Skeletal muscle cell (primary cell): ENCODE measurements at regions not wholly inside any gene's neighbourhood (a gene's known extent, or its start where the extent isn't known, plus 50 kb on each side); places are given as distances from the start of the nearest gene placed in this dataset.

Source experiments
- DNase-seq: peaks from one replicate; pipeline ENCODE4 v3.0.0-alpha.2; 2010; ENCODE audit warnings: low read depth
- H3K4me3 ChIP-seq: 2 replicates; pipeline ENCODE4 v1.5.1; 2011; ENCODE audit warnings: low read depth, mild to moderate bottlenecking, control low read depth, low read length, moderate library complexity

- H3K4me3 ChIP-seq, result no peak overlapping the region
These were observed 381.9 kb downstream of the SETD4 start for GRCh38 chr21:35678393-35678792.

DNA sequence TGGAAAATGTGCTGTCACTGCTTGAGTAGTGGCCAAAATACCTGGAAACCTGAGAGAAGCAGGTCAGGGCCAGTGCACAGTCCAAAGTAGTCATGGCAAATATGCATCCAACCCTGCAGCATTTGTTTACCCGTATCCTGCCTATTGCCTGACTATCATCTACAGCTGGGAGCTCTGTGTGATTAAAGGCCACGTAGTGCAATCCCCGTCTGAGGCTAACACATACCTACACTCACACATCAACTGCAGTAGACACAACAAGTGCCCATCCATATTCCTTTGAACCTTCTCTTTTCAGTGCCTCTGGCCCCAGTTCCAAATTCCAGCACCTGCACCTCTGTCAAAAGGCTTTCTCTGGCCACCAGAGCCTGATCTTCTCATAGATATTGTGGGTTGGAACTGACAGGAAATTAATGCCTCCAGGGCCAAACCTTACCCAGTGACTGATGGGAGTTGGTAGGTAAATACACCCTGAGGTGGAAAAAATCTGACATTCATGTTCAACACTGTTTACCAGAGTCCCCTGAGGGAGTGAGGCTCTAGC, 383.0 kb downstream of the SETD4 start:
- DNase-seq, result no peak
- no peak overlapping the region for H3K4me3 ChIP-seq

More at GRCh38 chr21:35678393-35678792, 381.9 kb downstream of the SETD4 start:
- DNase-seq, result no peak

- no peak for DNase-seq
- H3K4me3 ChIP-seq, result no peak overlapping the region
These were observed 385.3 kb downstream of the SETD4 start for GRCh38 chr21:35674895-35675470.

GRCh38 chr21:35674091-35674671, 386.1 kb downstream of the SETD4 start:
- H3K4me3 ChIP-seq, result no peak overlapping the region
- no peak for DNase-seq

GRCh38 chr21:35672313-35672712, 388.0 kb downstream of the SETD4 start:
- no peak for DNase-seq
- no peak overlapping the region for H3K4me3 ChIP-seq

DNA sequence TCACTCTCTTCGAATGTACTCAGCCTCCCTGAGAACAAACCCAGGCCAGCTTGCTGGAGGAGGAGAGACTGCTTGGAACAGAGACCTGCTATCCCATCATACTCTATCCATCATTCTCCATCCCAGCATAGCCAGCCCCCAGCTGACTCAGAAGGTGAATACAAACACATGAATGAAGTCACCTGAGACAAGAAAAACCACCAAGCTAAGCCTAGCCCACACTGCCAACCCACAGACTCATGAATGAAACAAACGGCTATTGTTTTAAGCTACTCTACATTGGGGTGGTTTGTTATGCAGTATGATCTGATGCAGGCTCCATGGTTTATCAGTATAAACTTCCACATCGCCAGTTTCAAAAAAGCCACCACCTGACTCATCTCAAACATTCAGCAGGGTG, 395.6 kb downstream of the SETD4 start:
- H3K4me3 ChIP-seq, result no peak overlapping the region
- DNase-seq, result no peak

- no peak for DNase-seq
- H3K4me3 ChIP-seq, result no peak overlapping the region
These were observed 396.3 kb downstream of the SETD4 start for GRCh38 chr21:35663856-35664606.

DNA sequence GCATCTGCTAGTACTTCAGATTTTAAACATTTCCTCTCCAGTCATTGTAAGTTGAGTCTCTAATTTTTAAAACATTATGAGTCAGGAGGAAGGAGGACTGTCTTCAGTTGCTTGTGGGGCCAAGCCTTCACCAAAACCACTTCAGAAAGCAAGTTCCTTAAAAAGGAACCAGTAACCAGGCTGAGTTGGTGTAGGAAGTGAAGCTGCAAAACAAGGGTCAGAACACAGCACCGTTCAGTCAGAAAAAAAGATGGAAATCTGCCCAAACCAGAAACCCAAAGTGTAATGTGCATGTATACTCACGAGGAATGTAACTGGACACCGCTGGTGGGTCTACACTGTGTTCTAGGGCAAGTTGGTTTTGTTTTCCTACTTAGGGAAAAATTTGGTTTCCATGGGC, 402.1 kb downstream of the SETD4 start:
- peak; percentile 93 for DNase-seq
- no peak overlapping the region for H3K4me3 ChIP-seq

- DNase-seq, result no peak
- H3K4me3 ChIP-seq, result no peak overlapping the region
These were observed 407.5 kb downstream of the SETD4 start for GRCh38 chr21:35652872-35653271.

GRCh38 chr21:35652196-35652595, 408.1 kb downstream of the SETD4 start:
- DNase-seq, result no peak
- no peak overlapping the region for H3K4me3 ChIP-seq

DNA sequence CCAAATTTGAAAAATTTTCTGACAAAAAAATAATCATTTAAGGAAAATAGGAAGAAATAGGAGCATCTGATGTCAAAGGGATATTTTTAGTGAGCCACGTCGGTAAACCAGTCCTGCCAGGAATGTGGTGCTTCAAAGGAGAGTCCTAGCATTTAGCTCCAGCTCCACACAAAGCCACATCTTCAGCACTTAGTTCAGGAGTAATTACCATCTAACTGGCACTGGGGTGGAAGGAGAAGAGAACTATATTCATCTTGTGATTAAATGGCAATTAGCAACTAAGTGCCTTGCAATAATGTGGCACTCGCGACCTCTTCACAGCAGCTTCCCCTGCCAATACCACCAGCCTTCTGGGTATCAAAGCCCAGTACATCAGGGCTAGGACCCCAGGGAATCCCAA, 409.1 kb downstream of the SETD4 start:
- no peak overlapping the region for H3K4me3 ChIP-seq
- DNase-seq, result no peak

DNA sequence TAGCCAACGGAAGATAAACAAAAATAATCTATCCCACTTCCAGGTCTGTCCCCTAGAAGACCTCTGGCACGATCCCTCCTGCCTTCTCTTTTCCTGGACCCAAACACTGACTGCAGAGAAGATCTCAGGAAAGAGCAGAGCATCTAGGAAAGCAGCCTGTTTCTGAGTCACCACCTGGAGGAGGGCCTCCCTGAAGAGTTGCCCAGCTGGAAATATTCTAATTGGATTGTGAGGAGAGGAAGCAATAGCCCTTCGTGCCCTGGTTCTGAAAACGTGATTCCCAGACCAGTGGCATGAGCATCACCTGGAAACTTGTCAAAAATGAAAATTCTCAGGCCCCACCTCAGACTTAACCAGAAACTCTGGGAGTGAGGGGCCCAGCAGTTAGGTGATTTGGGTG, 411.1 kb downstream of the SETD4 start:
- no peak for DNase-seq

DNA sequence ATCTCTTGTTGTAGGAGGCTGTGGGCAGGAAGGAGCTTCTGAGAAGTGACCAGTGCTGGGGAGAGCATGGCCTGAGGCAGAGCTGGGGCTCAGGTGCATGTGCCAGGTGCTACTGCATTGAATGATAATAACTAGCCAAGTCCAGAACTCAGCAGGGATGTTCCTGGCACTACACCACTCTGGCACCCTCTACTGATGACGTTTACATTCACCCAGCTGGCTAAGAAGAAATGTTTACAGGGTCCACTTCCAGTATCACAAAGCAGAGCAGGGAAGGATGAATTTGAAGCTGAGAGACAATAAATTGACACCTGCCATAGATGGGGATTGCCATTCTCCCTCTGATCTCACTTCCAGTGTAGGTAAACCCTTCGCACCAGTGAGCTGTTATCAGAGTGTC, 411.8 kb downstream of the SETD4 start:
- DNase-seq, result no peak

More for the DNA sequence above, 411.1 kb downstream of the SETD4 start:
- no peak overlapping the region for H3K4me3 ChIP-seq

GRCh38 chr21:35646606-35647005, 413.7 kb downstream of the SETD4 start:
- DNase-seq, result peak; percentile 47
- H3K4me3 ChIP-seq, result no peak overlapping the region

More for the DNA sequence above, 411.8 kb downstream of the SETD4 start:
- no peak overlapping the region for H3K4me3 ChIP-seq

DNA sequence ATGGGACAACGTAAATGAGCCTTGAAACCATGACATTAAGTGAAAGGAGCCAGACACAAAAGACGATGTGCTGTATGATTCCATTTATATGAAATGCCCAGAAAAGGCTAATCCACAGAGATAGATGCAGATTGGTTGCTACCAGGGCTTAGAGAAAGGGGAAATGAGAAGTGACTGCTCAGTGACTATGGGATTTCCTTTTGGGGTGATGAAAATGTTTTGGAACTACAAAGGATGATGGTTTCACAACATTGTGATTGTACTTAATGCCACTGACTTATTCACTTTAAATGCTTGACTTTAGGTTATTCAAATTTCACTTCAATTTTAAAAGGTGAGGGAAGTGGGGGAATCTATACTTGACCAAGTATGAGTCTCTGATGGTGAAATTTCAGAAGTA, 414.3 kb downstream of the SETD4 start:
- no peak for DNase-seq
- no peak overlapping the region for H3K4me3 ChIP-seq

DNA sequence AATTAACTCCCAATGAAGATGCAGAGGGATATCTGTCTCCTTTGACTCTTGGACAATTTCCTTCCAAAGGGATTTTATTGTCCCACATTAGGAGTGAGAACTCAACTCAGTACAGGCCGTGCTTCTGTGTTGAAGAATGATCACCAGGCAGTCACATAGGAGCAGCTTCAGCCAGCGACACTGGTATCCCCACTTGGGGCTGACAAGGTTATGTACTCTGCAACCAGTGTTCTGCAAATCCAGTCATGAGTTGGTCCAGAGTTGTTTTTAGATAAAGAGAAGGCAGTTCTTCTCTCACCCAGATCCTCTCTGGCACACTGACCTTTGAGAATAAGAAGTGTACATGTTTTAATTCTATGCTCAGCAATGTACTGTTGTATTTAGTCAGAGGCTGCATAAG, 415.8 kb downstream of the SETD4 start:
- no peak overlapping the region for H3K4me3 ChIP-seq
- no peak for DNase-seq

GRCh38 chr21:35643176-35643575, 417.1 kb downstream of the SETD4 start:
- no peak for DNase-seq
- no peak overlapping the region for H3K4me3 ChIP-seq

- no peak for DNase-seq
- no peak overlapping the region for H3K4me3 ChIP-seq
These were observed 418.9 kb downstream of the SETD4 start for GRCh38 chr21:35641271-35642016.

GRCh38 chr21:35637431-35637830, 422.9 kb downstream of the SETD4 start:
- peak; percentile 65 for DNase-seq
- H3K4me3 ChIP-seq, result no peak overlapping the region

- DNase-seq, result no peak
- no peak overlapping the region for H3K4me3 ChIP-seq
These were observed 424.3 kb downstream of the SETD4 start for GRCh38 chr21:35635994-35636393.
